Kidney (tissue), 13 donors: ENCODE measurements at regions not wholly inside any gene's neighbourhood (a gene's known extent, or its start where the extent isn't known, plus 50 kb on each side); places are given as distances from the start of the nearest gene placed in this dataset.

ENCODE experiments used
- DNase-seq, 5 donors: peaks; one replicate each; pipeline ENCODE4 v3.0.0-alpha.2; 2013 to 2020
- FAIRE-seq: peaks from 2 replicates; lab custom pipeline; 2012; peaks lifted over from hg19 to GRCh38; lab: Jason Lieb, UNC
- H3K27ac ChIP-seq, 2 donors: one replicate each; pipeline ENCODE4 v1.7.0; 2013; ENCODE audit warnings: low read depth in 2 of 2, low read length in 2 of 2, inconsistent platforms in 1 of 2
- H3K27me3 ChIP-seq: one replicate; pipeline ENCODE4 v1.7.1; 2013; ENCODE audit warnings: low read length, inconsistent platforms; ENCODE audit not compliant: control insufficient read depth, insufficient read depth
- H3K36me3 ChIP-seq, 3 donors: one replicate each; pipeline versions ENCODE4 v1.7.0 to v1.7.1; 2013; ENCODE audit warnings: low read length in 3 of 3, control low read depth in 1 of 3, inconsistent platforms in 1 of 3; ENCODE audit not compliant: insufficient read depth in 3 of 3, control insufficient read depth in 2 of 3
- H3K4me1 ChIP-seq, 3 donors: one replicate each; pipeline versions ENCODE4 v1.7.0 to v1.7.1; 2013; ENCODE audit warnings: low read length in 3 of 3, inconsistent platforms in 1 of 3, low read depth in 1 of 3; ENCODE audit not compliant: control insufficient read depth in 2 of 3, insufficient read depth in 2 of 3
- H3K4me3 ChIP-seq, 3 donors: one replicate each; pipeline versions ENCODE4 v1.7.0 to v1.8.1; 2013; ENCODE audit warnings: low read length in 3 of 3, control low read depth in 1 of 3, inconsistent platforms in 1 of 3
- H3K9ac ChIP-seq, 3 donors: one replicate each; pipeline versions ENCODE4 v1.7.0 to v1.7.1; 2013; ENCODE audit warnings: low read length in 3 of 3, control low read depth in 1 of 3, inconsistent platforms in 1 of 3
- H3K9me3 ChIP-seq, 3 donors: one replicate each; pipeline versions ENCODE4 v1.7.0 to v1.7.1; 2013; ENCODE audit warnings: low read length in 3 of 3, control low read depth in 1 of 3, inconsistent platforms in 1 of 3; ENCODE audit not compliant: control insufficient read depth in 2 of 3, insufficient read depth in 1 of 3
- intact Hi-C: fragments of 100-400 bp; cut with DNase I; formaldehyde crosslinking; loops from one replicate; pipeline ENCODE4 v1.11.1; 2022
- TF ChIP-seq, protein P1 (sequence below): IDR thresholded peaks from 3 replicates; pipeline ENCODE4 v1.5.1; 2012; ENCODE audit warnings: mild to moderate bottlenecking, moderate library complexity, borderline replicate concordance; ENCODE audit not compliant: insufficient read depth; ENCODE audit errors: extremely low read depth
- donor health status: control.
- donor health status: control.
- donor health status: control.
- donor health status: control.
- donor health status: control.
- donor health status: DM: yes; HTN: yes; CAD: no.
- donor health status: Normal renal cell carcinoma (clear cell type).

GRCh38 chr2:150034665-150035064 is 447.1 kb upstream of the MMADHC start:
- no peak for DNase-seq
- no peaks in the 10 kb centered on the region for H3K36me3 ChIP-seq
- H3K27ac ChIP-seq, result no peak overlapping the region
- H3K4me1 ChIP-seq, result no peaks in the 10 kb centered on the region
- H3K27me3 ChIP-seq, result no peaks in the 10 kb centered on the region
- FAIRE-seq, result no peak
- TF ChIP-seq, protein P1, sequence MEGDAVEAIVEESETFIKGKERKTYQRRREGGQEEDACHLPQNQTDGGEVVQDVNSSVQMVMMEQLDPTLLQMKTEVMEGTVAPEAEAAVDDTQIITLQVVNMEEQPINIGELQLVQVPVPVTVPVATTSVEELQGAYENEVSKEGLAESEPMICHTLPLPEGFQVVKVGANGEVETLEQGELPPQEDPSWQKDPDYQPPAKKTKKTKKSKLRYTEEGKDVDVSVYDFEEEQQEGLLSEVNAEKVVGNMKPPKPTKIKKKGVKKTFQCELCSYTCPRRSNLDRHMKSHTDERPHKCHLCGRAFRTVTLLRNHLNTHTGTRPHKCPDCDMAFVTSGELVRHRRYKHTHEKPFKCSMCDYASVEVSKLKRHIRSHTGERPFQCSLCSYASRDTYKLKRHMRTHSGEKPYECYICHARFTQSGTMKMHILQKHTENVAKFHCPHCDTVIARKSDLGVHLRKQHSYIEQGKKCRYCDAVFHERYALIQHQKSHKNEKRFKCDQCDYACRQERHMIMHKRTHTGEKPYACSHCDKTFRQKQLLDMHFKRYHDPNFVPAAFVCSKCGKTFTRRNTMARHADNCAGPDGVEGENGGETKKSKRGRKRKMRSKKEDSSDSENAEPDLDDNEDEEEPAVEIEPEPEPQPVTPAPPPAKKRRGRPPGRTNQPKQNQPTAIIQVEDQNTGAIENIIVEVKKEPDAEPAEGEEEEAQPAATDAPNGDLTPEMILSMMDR, result no peak
- no peak overlapping the region for H3K9ac ChIP-seq
- no peak overlapping the region for H3K4me3 ChIP-seq
- intact Hi-C loops, result no loop called here
- no peaks in the 10 kb centered on the region for H3K9me3 ChIP-seq

DNA sequence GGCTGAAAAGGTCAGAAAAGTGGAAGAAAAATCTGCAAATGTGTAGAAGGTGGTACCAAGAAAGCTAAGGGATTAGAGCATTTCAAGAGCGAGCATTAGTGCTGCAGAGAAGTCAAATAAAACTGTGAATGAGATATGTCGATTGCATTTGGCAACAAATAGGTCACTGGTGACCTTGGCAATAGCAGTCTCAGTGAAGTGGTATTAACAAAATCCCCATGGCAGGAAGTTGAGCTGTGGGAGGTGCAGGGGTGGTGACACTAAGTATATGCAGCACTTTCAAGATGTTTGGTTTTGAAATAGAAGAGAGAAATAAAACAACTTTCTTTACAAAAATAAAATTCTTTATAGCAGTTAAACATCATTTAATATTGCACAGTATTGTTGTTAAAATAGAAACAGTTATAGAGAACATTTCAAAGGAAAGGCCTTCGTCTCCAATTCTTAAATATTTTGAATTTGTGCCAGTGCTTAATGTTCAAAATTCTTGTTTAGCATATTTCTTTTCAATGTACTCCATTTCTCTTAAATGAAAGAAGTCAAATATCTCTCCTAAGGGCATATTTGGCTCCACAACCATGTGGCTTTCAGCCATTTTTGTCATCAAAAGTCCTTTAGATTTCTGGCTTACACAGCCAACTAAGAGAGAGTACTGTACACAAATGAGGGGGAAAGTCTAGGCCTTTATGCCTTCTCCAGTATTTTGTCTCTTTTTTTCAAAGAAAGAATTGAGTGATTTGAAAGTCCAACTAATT is 443.0 kb upstream of the MMADHC start:
- no peak overlapping the region for H3K27ac ChIP-seq
- no peaks in the 10 kb centered on the region for H3K4me1 ChIP-seq
- TF ChIP-seq, protein P1, result no peak
- no peaks in the 10 kb centered on the region for H3K9me3 ChIP-seq
- FAIRE-seq (no peak), DNase-seq (no peak)
- intact Hi-C loops, result no loop called here
- no peaks in the 10 kb centered on the region for H3K27me3 ChIP-seq
- H3K36me3 ChIP-seq, result no peaks in the 10 kb centered on the region
- H3K4me3 ChIP-seq, result no peak overlapping the region
- H3K9ac ChIP-seq, result no peak overlapping the region

DNA sequence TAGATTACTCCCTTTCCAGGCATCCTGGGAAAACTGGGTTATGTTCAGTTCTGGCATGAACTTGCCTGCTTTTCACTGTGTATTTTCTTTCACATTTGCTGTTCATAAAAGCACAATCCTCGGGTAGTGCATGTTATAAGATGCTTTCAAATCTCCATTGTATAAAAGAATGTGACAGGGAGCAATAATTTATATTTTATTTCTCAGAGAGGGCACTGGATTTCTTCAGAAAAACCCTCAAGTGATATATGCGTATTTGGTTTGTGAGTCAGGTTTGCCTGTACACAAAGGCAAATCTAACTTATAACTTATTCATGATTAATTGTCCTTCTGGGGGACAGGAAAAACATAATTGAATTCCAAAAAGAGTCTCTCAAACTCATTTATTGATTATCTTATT is 440.7 kb upstream of the MMADHC start:
- intact Hi-C loops, result no loop called here
- Histone ChIP-seq H3K9ac (no peak overlapping the region), H3K36me3 (no peaks in the 10 kb centered on the region), H3K4me3 (no peak overlapping the region), H3K9me3 (no peaks in the 10 kb centered on the region), H3K27ac (no peak overlapping the region), H3K27me3 (no peaks in the 10 kb centered on the region), H3K4me1 (no peaks in the 10 kb centered on the region)
- DNase-seq, result no peak
- TF ChIP-seq, protein P1, result no peak
- FAIRE-seq, result no peak
